SK-N-SH treated with all-trans-retinoic acid at 6 μM for 48 hours (cell line): ENCODE measurements at regions not wholly inside any gene's neighbourhood (a gene's known extent, or its start where the extent isn't known, plus 50 kb on each side); places are given as distances from the start of the nearest gene placed in this dataset.

Source experiments
- ARNTL ChIP-seq: fragments of 450-650 bp; formaldehyde crosslinking; IDR thresholded peaks from 2 replicates; pipeline ENCODE4 v1.5.0; 2020; ENCODE audit warnings: low read depth, mild to moderate bottlenecking, moderate library complexity, borderline replicate concordance
- ESRRG ChIP-seq: fragments of 250-450 bp; sonication (Bioruptor Pico); IDR thresholded peaks from 2 replicates; pipeline ENCODE4 v1.6.1; 2021; ENCODE audit warnings: mild to moderate bottlenecking
- OSR1 ChIP-seq: fragments of 250-450 bp; sonication (Bioruptor Pico); IDR thresholded peaks from 2 replicates; pipeline ENCODE4 v1.8.0; 2022; ENCODE audit warnings: moderate library complexity, mild to moderate bottlenecking, inconsistent platforms
- PATZ1 ChIP-seq: fragments of 250-450 bp; sonication (Bioruptor Pico); IDR thresholded peaks from 2 replicates; pipeline ENCODE4 v1.8.0; 2020; ENCODE audit warnings: mild to moderate bottlenecking, moderate library complexity, borderline replicate concordance
- PPARA ChIP-seq: fragments of 250-450 bp; sonication (Bioruptor Pico); IDR thresholded peaks from 2 replicates; pipeline ENCODE4 v1.5.0; 2020; ENCODE audit warnings: mild to moderate bottlenecking, borderline replicate concordance
- RARB ChIP-seq: fragments of 250-450 bp; sonication (Bioruptor Pico); IDR thresholded peaks from 2 replicates; pipeline ENCODE4 v1.8.0; 2021; ENCODE audit warnings: mild to moderate bottlenecking, moderate library complexity
- SNAI2 ChIP-seq: fragments of 250-450 bp; sonication (Bioruptor Pico); IDR thresholded peaks from 2 replicates; pipeline ENCODE4 v1.5.0; 2020; ENCODE audit warnings: mild to moderate bottlenecking, moderate library complexity
- TOX ChIP-seq: fragments of 250-450 bp; sonication (Bioruptor Pico); IDR thresholded peaks from 2 replicates; pipeline ENCODE4 v1.8.0; 2021; ENCODE audit warnings: mild to moderate bottlenecking, moderate library complexity, borderline replicate concordance
- TSHZ2 ChIP-seq: fragments of 250-450 bp; sonication (Bioruptor Pico); IDR thresholded peaks from 2 replicates; pipeline ENCODE4 v1.5.0; 2020; ENCODE audit warnings: mild to moderate bottlenecking, moderate library complexity
- ZC3H10 ChIP-seq: fragments of 250-450 bp; sonication (Bioruptor Pico); IDR thresholded peaks from 2 replicates; pipeline ENCODE4 v1.5.1; 2021; ENCODE audit warnings: mild to moderate bottlenecking, moderate library complexity
- ZFP3 ChIP-seq: fragments of 250-450 bp; sonication (Bioruptor Pico); IDR thresholded peaks from 2 replicates; pipeline ENCODE4 v1.5.0; 2020; ENCODE audit warnings: mild to moderate bottlenecking, moderate library complexity
- ZNF565 ChIP-seq: fragments of 450-650 bp; formaldehyde crosslinking; conservative IDR thresholded peaks from 2 replicates; pipeline ENCODE4 v1.5.0; 2020; ENCODE audit warnings: low read depth, mild to moderate bottlenecking, moderate library complexity
- ZNF70 ChIP-seq: fragments of 450-650 bp; formaldehyde crosslinking; IDR thresholded peaks from 2 replicates; pipeline ENCODE4 v1.5.0; 2020; ENCODE audit warnings: mild to moderate bottlenecking, moderate library complexity
- ZNF8 ChIP-seq: fragments of 450-650 bp; formaldehyde crosslinking; IDR thresholded peaks from 2 replicates; pipeline ENCODE4 v1.5.0; 2020; ENCODE audit warnings: mild to moderate bottlenecking, moderate library complexity

GRCh38 chr13:89602655-89603054 is 1744.8 kb upstream of the MIR17HG start:
- TF ChIP-seq RARB (no peak), PATZ1 (CRISPR knock-in tag) (no peak), ZNF565 (CRISPR knock-in tag) (no peak), SNAI2 (CRISPR knock-in tag) (no peak), TOX (CRISPR knock-in tag) (no peak), TSHZ2 (CRISPR knock-in tag) (no peak), OSR1 (no peak), PPARA (CRISPR knock-in tag) (no peak), ZFP3 (no peak), ZNF8 (CRISPR knock-in tag) (no peak), ZC3H10 (CRISPR knock-in tag) (no peak), ARNTL (CRISPR knock-in tag) (no peak), ZNF70 (CRISPR knock-in tag) (no peak), ESRRG (CRISPR knock-in tag) (no peak)
